ENCODE measurements at regions not wholly inside any gene's neighbourhood (a gene's known extent, or its start where the extent isn't known, plus 50 kb on each side); places are given as distances from the start of the nearest gene placed in this dataset.

DNA sequence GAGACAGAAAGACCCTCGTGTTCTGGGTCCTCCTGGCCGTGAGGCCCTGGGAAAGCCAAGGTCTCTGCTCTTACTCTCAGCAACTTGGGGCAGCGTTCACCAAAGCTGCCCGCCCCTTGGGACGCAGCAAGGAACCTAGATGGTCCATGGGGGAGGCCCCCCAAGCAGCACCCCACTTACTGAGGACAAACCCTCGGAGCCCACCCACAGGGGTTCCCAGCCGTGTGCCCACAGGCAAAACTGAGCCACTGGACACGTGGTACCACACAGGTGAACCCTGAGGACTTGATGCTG is 166.2 kb upstream of the IQSEC1 start:
- Histone ChIP-seq H3K36me3 (no peaks in the 10 kb centered on the region), H3K27ac (no peak overlapping the region), H3K4me1 (ENCODE audit: control insufficient read depth in 1 of 2, low read depth in 2 of 2) (peaks cover 0 to 5% of the 10 kb centered on the region in 2 donors), H3K4me3 (no peak overlapping the region), H3K9me3 (no peaks in the 10 kb centered on the region), H3K27me3 (replicated peaks; ENCODE audit: insufficient read depth) (no peaks in the 10 kb centered on the region)
- DNase-seq (ENCODE audit: low spot score) (no peak), ATAC-seq (ENCODE audit: insufficient number of reproducible peaks, low FRiP score, low read depth) (no peak)
- TF ChIP-seq, protein P1, sequence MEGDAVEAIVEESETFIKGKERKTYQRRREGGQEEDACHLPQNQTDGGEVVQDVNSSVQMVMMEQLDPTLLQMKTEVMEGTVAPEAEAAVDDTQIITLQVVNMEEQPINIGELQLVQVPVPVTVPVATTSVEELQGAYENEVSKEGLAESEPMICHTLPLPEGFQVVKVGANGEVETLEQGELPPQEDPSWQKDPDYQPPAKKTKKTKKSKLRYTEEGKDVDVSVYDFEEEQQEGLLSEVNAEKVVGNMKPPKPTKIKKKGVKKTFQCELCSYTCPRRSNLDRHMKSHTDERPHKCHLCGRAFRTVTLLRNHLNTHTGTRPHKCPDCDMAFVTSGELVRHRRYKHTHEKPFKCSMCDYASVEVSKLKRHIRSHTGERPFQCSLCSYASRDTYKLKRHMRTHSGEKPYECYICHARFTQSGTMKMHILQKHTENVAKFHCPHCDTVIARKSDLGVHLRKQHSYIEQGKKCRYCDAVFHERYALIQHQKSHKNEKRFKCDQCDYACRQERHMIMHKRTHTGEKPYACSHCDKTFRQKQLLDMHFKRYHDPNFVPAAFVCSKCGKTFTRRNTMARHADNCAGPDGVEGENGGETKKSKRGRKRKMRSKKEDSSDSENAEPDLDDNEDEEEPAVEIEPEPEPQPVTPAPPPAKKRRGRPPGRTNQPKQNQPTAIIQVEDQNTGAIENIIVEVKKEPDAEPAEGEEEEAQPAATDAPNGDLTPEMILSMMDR (IDR thresholded peaks at IDR 0.05), result no peak

DNA sequence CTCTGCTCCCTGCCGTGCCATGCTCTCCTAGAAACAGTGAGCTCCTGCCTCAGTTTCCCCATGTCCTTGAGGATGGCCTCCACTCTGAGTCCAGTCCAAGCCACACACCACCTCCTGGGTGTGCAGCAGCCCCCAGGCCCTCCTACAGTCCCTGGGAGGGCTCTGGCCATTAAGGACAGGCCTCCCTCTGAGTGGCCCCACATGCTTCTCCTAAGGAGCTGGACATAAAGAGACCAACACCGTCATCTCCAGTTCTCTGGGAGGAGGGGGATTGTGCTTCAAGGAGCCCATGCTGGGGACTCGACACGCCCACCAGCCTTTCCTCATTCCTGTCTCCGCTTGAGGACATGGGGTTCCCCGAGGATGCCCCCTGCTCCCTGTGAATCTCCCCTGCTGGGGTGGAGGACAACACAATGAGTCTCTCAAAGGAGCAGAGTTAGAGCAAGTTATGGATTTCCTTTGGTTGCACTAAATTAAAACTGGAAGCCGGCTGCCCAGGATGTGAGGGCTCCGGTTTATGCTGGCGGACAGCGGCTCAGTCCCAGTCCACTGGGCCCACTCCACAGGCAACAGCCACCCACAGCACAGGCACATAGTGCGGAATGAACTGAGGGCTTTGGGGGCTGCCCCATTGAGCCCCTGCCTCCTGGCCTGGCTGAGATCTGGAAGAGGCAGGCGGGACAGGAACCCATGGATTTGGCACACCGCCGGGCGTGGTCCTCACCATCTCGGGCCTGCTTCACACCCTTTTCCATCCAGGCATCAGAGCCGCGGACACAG is 165.6 kb upstream of the IQSEC1 start:
- H3K9me3 ChIP-seq, result no peaks in the 10 kb centered on the region
- H3K4me1 ChIP-seq (ENCODE audit: control insufficient read depth in 1 of 2, low read depth in 2 of 2), result peaks cover 0 to 5% of the 10 kb centered on the region in 2 donors
- H3K4me3 ChIP-seq, result no peak overlapping the region
- DNase-seq (ENCODE audit: low spot score) (no peak), ATAC-seq (ENCODE audit: insufficient number of reproducible peaks, low FRiP score, low read depth) (no peak)
- H3K27ac ChIP-seq, result no peak overlapping the region
- TF ChIP-seq, protein P1 (IDR thresholded peaks at IDR 0.05), result no peak
- no peaks in the 10 kb centered on the region for H3K36me3 ChIP-seq
- H3K27me3 ChIP-seq (replicated peaks; ENCODE audit: insufficient read depth), result no peaks in the 10 kb centered on the region

DNA sequence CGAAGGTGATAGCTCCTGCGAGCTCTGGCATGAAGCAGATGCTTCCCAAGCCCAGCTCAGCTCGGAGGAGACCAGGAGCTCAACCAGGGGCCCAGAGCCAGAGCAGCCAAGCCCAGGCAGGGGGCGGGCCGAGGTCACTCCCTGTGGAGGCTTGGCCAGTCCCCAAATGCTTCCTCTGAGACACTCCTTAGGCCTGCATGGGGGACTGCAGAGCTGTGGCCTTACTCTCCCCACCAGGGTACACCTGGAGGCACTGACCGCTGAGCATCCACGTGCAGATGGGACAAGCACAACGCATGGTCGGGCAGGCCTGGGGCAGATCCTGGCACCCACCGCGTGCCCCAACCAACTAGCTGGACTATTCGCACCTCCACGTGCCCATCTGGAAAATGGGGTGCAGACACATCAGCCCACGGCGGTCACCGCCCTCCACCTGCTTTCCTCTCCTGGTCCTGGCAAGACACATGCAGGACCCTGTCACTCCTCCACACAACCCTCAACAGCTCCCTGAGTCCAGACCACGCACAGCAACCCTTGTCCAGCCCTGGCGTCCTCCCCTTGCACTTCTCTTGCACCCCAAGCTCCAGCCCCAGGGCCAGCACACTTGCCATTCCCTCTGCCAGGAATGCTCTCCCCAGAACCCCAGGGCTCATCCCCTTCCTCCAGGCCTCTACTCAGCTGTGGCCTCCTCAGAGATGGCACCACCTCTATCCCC is 164.7 kb upstream of the IQSEC1 start:
- DNase-seq (ENCODE audit: low spot score) (no peak), ATAC-seq (ENCODE audit: insufficient number of reproducible peaks, low FRiP score, low read depth) (no peak)
- Histone ChIP-seq H3K27me3 (replicated peaks; ENCODE audit: insufficient read depth) (no peaks in the 10 kb centered on the region), H3K36me3 (no peaks in the 10 kb centered on the region), H3K4me1 (ENCODE audit: control insufficient read depth in 1 of 2, low read depth in 2 of 2) (peaks cover 0 to 5% of the 10 kb centered on the region in 2 donors), H3K9me3 (no peaks in the 10 kb centered on the region), H3K4me3 (no peak overlapping the region), H3K27ac (no peak overlapping the region)
- TF ChIP-seq, protein P1 (IDR thresholded peaks at IDR 0.05), result no peak

DNA sequence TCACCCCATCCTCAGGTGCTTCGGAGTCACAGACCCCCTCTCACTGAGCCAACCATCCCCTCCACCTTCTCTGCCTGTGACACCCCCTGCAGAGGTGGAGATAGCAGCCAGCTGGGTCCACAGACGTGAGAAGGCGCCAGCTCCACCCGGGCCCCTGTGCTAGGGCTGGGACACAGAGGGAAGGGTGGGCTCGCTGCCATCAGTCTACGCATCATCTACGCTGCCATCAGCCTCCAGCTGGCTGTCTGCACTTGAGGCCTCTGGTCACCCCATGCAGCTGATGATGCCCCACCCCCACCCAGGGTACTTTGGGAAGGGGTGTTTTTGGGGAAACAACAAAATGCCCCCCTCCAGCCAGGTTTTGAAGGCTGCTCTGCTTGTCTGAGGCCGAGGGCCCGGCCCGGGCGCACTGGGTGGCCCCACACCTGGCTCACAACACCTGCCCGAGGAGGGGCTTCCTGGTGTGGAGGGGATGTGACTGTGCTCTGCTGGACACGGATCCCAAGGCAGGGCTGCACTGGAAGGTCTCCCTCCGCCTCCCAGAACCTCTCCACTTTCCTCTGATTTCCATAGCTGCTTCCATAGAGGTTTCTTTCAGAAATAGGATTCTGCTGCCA is 163.4 kb upstream of the IQSEC1 start:
- peaks cover 0 to 5% of the 10 kb centered on the region in 2 donors for H3K4me1 ChIP-seq (ENCODE audit: control insufficient read depth in 1 of 2, low read depth in 2 of 2)
- H3K27ac ChIP-seq, result no peak overlapping the region
- no peaks in the 10 kb centered on the region for H3K9me3 ChIP-seq
- H3K27me3 ChIP-seq (replicated peaks; ENCODE audit: insufficient read depth), result no peaks in the 10 kb centered on the region
- DNase-seq (ENCODE audit: low spot score) (no peak), ATAC-seq (ENCODE audit: insufficient number of reproducible peaks, low FRiP score, low read depth) (no peak)
- no peaks in the 10 kb centered on the region for H3K36me3 ChIP-seq
- H3K4me3 ChIP-seq, result no peak overlapping the region
- TF ChIP-seq, protein P1 (IDR thresholded peaks at IDR 0.05), result no peak

DNA sequence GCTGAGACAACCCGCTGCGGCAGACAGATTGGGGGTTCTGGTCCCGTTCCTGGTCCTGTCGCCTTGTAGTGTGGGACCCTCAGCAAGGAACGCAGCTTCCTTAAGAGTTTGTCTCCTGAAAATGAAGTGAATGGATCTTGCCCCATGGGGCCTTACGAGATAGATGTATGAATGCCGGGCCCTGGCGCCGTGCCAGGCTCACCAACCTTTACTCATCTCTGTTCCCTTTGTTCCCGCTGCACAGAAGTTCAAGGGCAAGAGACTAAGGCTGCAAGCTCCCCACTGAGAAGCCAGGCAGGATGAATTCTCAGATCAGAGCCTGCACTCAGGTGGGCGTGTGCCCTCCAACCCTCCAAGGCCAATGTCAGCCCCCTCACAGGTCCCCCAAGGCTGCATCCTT is 162.7 kb upstream of the IQSEC1 start:
- TF ChIP-seq, protein P1 (IDR thresholded peaks at IDR 0.05), result no peak
- H3K9me3 ChIP-seq, result no peaks in the 10 kb centered on the region
- H3K36me3 ChIP-seq, result no peaks in the 10 kb centered on the region
- no peak overlapping the region for H3K4me3 ChIP-seq
- DNase-seq (ENCODE audit: low spot score), result no peak
- no peaks in the 10 kb centered on the region for H3K27me3 ChIP-seq (replicated peaks; ENCODE audit: insufficient read depth)
- ATAC-seq (ENCODE audit: insufficient number of reproducible peaks, low FRiP score, low read depth), result no peak
- peaks cover 0 to 5% of the 10 kb centered on the region in 2 donors for H3K4me1 ChIP-seq (ENCODE audit: control insufficient read depth in 1 of 2, low read depth in 2 of 2)
- H3K27ac ChIP-seq, result no peak overlapping the region
